HG02973 (cell line): ENCODE measurements at regions not wholly inside any gene's neighbourhood (a gene's known extent, or its start where the extent isn't known, plus 50 kb on each side); places are given as distances from the start of the nearest gene placed in this dataset.
"Not testable (repeated sequence)": the region's sequence is repeated elsewhere in the genome, so short reads cannot be mapped to it uniquely, and the experiment has no call there.

Source experiments
- ATAC-seq: cut with Tn5 transposase; IDR thresholded peaks from one replicate; pipeline ENCODE4 v1.9.1; 2021; ENCODE audit warnings: moderate library complexity; ENCODE audit not compliant: unreplicated experiment

DNA sequence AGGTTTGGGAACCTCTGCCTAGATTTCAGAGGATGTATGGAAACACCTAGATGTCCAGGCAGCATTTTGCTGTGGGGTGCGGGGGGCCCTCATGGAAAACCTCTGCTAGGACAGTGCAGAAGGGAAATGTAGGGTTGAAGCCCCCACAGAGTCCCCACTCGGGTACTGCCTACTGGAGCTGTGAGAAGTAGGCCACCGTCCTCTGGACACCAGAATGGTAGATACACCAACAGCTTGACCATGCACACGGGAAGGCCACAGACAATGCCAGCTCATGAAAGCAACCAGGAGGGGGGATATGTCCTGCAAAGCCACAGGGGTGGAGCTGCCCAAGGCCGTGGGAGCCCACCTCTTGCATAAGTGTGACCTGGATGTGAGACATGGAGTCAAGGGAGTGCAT lies 1336.5 kb downstream of the SPATA31A7 start:
- ATAC-seq, result not testable (repeated sequence)

DNA sequence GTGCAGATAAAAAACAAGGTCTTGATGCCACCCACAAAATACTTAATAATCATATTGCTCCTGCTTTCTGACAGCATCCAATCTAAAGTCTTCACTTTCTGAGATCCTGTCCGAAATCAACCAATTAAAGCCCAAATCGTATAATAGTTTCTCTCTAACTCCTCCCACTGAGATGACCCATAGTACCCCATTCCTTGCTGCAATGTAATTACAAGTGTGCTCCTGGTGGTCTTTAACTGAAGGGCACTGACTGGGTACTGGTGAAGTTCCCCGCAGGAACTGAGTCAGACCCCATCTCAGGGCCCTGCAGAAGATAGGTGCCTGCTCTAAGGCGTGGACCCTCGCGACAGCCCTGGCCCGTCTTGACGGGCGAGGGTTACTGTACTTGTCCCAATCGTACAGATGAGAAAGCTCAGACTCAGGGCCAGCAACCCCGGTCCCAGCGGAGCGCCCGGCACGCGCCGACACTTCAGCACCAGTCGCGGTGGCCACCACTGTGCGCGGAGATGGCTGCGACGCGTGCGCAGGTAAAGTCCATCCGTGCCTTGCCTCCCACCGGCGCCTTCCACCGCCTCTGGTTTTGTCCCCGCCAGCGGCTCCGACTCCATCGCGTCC lies 1342.4 kb downstream of the SPATA31A7 start:
- not testable (repeated sequence) for ATAC-seq

DNA sequence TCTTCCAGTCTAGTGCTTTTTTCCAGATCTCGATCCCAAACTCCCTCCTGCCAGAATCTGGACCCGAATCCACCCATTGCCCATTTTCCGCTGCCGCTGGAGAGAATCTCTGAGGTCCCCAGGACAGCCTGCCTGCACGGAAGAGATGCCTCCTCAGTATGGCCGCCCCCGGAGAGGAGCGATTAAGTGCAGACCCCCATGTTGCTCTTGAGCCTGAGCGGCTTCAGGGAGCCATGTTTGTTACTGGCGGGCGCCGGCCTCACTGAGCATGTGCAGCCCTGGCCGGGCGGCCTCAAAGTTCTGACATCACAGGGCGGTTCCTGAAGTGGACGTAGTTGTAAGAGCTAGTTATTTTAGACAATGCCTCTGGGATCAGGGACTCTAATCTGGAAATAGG lies 1342.9 kb downstream of the SPATA31A7 start:
- ATAC-seq, result not testable (repeated sequence)

DNA sequence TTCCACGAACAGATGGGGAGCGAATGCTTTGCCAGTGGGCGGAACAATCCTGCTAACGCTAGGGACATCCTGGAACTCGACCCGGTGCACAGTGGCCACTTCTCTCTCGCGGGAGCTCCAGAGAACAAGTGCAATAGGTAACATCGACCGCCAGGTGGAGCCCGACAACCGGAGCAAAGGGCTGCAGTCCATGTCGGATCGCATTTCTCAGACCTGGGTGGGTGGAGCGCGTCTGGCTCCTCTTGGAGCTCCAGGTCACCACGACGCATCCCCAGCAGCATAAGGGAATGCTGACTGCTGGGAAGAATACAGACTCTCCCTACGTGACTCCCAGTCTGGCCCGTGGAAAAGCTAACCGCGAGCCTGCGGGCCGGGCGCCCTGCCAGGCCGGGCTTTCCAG lies 1360.7 kb downstream of the SPATA31A7 start:
- peak; percentile 81 for ATAC-seq

DNA sequence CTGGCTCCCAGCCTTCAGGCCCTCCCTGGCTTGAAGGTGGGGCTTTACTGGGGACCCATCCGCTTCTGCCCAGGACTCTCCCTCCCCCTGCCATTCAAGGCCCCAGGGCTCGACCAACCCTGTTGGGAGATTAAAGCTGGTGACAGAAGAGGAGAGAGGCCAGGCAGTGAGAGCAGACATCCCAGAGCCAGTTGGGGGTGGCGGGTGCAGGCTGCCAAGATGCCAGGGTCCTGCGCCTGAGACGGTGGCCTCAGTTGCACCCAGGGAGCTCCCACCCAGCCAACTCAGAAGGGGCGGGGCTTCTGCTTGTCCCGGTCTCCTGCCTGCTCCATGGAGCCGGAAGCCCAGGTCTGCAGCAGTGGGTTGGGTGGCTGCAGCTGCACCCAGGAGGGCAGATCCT lies 1370.8 kb downstream of the SPATA31A7 start:
- ATAC-seq, result not testable (repeated sequence)

DNA sequence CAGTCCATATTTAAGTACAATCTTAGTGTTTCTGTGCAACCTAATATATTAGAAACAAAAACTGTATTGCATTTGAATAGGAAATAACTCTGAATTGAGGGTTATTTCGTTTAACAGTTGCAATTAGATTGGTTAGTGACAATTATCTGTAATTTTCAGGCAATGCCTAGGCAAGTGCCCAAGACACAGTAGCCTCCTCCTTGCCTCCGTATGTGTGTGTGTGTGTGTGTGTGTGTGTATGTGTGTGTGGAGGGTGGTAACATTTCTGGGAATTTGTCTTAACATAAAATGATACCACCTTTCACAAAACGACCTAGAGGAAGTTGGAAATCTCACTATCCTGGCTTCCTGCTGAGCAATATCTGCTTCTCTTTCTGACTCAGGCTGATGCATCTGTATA lies 1375.3 kb downstream of the SPATA31A7 start:
- not testable (repeated sequence) for ATAC-seq

DNA sequence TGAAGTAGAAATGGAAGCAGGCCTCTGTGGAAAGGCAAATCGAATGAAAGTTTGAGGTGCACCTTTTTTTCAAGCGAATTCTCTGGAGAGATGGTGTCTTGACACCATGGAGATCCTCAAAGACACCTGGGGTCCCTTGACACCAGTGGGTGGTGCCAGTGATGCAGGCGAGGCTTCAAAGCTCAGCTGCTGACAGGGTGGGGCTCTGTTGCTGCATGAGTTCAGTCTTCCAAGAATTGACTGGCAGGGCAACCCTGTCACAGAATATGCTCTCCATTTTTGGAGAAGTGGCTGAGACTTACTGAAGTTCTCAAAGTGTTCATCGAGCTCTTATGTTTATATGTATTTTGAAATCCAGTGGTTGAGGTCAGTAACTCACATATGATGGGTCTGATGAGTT lies 1376.6 kb downstream of the SPATA31A7 start:
- ATAC-seq, result not testable (repeated sequence)

DNA sequence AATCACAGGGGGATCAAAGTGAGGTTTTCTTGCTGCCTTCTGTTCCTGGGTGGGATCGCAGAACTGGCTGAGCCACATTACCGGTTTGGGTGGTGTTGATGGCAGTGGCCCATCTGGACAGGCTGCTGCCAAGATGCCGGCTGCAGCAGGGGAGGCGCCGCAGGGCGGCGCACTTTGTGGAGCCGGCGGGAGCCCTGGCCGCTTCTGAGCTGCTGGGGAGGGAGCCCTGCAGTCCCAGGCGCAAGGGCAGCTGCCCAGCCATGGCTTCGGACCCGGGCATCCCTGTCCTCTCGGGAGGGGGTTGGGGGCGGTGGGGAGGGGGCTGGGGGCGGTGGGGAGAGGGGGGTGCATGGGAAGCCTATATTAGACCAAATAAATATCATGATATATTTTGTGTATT lies 1407.3 kb downstream of the SPATA31A7 start:
- not testable (repeated sequence) for ATAC-seq
